Natural killer cell (primary cell): ENCODE measurements at regions not wholly inside any gene's neighbourhood (a gene's known extent, or its start where the extent isn't known, plus 50 kb on each side); places are given as distances from the start of the nearest gene placed in this dataset.

Experiments
- ATAC-seq, 3 donors: fragments of 150-1000 bp in 2 of 3; fragments of 200-7000 bp in 1 of 3; cut with Tn5 transposase; 1 replicate in 1 of 3; 2 replicates in 2 of 3; pipeline ENCODE4 v1.10.0; 2021; ENCODE audit warnings: mild to moderate bottlenecking in 2 of 3, moderate library complexity in 2 of 3
- DNase-seq, 2 donors: peaks; one replicate each; pipeline versions ENCODE4 v3.0.0 to v3.0.0-alpha.2; 2013 to 2021; ENCODE audit warnings: mixed read lengths in 1 of 2
- H3K27ac ChIP-seq: one replicate; pipeline ENCODE4 v1.5.1; 2013; ENCODE audit warnings: mild to moderate bottlenecking, low read length
- H3K27me3 ChIP-seq: one replicate; pipeline ENCODE4 v1.6.1; 2013; ENCODE audit warnings: low read length; ENCODE audit not compliant: control insufficient read depth, insufficient read depth
- H3K36me3 ChIP-seq: one replicate; pipeline ENCODE4 v1.6.1; 2013; ENCODE audit warnings: low read length; ENCODE audit not compliant: control insufficient read depth, insufficient read depth
- H3K4me1 ChIP-seq: one replicate; pipeline ENCODE4 v1.6.1; 2013; ENCODE audit warnings: low read length; ENCODE audit not compliant: control insufficient read depth, insufficient read depth
- H3K4me3 ChIP-seq: one replicate; pipeline ENCODE4 v1.5.1; 2013; ENCODE audit warnings: low read length
- H3K9me3 ChIP-seq: one replicate; pipeline ENCODE4 v1.6.1; 2013; ENCODE audit warnings: low read length; ENCODE audit not compliant: control insufficient read depth, insufficient read depth
- H3K27ac Mint-ChIP-seq, 2 donors: one replicate each; pipeline ENCODE4 v1.8.0; 2022; ENCODE audit warnings: mild to moderate bottlenecking in 2 of 2, mixed read lengths in 2 of 2, moderate library complexity in 1 of 2
- H3K27me3 Mint-ChIP-seq, 2 donors: one replicate each; pipeline ENCODE4 v1.8.0; 2022; ENCODE audit warnings: low read depth in 2 of 2, mixed read lengths in 2 of 2
- H3K36me3 Mint-ChIP-seq: one replicate; pipeline ENCODE4 v1.8.0; 2022; ENCODE audit warnings: mixed read lengths
- H3K4me1 Mint-ChIP-seq, 2 donors: one replicate each; pipeline ENCODE4 v1.8.0; 2022; ENCODE audit warnings: mixed read lengths in 2 of 2
- H3K4me3 Mint-ChIP-seq: one replicate; pipeline ENCODE4 v1.8.0; 2022; ENCODE audit warnings: mild to moderate bottlenecking, moderate library complexity, mixed read lengths
- H3K9me3 Mint-ChIP-seq, 2 donors: one replicate each; pipeline ENCODE4 v1.8.0; 2022; ENCODE audit warnings: mixed read lengths in 2 of 2
- WGBS: methylation state at CpG from one replicate; pipeline ENCODE4 v1.1.7; 2013; ENCODE audit warnings: missing lambda C conversion rate; ENCODE audit not compliant: insufficient coverage; 5-methylcytosine and 5-hydroxymethylcytosine counted together
- intact Hi-C: fragments of 100-400 bp; cut with micrococcal nuclease; formaldehyde crosslinking; loops from one replicate; pipeline ENCODE4 v1.14.2; 2022
- TF ChIP-seq, protein P1 (sequence below): fragments of 200-600 bp; IDR thresholded peaks from one replicate; pipeline ENCODE4 v1.8.0; 2022; ENCODE audit warnings: antibody characterized with exemption

DNA sequence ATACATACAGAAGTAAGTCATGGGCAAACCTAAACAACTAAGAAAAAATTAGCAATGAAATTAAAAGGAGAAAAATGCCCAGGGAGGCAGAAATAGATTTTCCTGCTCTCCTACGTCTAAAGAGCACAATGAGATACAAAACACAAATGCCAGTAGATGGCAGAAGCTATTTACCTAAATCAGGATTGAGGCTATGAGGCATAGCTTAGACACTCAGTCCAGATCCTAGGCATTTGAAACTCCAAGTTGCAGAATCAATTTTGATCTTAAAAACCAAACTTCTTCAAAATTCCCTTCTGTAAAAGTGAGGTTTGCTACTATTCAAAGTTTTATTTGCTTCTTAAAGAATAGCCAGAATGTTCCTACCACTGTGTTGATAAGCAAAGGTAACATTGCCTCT is 368.6 kb downstream of the DAD1 start:
- Mint-ChIP-seq H3K27me3 (peaks cover 27 to 44% of the 10 kb centered on the region in 2 donors), H3K4me3 (no peak overlapping the region), H3K4me1 (peaks cover 13 to 21% of the 10 kb centered on the region in 2 donors), H3K36me3 (no peaks in the 10 kb centered on the region), H3K9me3 (no peaks in the 10 kb centered on the region), H3K27ac (no peak overlapping the region)
- H3K4me1 ChIP-seq: peaks cover 4% of the 10 kb centered on the region
- no peak overlapping the region for H3K4me3 ChIP-seq
- H3K27ac ChIP-seq: no peak overlapping the region
- no peaks in the 10 kb centered on the region for H3K36me3 ChIP-seq
- no peak for DNase-seq
- WGBS: 58% methylated on average over 1 of the region's 1 CpG
- H3K27me3 ChIP-seq: peaks cover 7% of the 10 kb centered on the region
- intact Hi-C loops: no loop called here
- ATAC-seq: no peak
- TF ChIP-seq, protein P1, sequence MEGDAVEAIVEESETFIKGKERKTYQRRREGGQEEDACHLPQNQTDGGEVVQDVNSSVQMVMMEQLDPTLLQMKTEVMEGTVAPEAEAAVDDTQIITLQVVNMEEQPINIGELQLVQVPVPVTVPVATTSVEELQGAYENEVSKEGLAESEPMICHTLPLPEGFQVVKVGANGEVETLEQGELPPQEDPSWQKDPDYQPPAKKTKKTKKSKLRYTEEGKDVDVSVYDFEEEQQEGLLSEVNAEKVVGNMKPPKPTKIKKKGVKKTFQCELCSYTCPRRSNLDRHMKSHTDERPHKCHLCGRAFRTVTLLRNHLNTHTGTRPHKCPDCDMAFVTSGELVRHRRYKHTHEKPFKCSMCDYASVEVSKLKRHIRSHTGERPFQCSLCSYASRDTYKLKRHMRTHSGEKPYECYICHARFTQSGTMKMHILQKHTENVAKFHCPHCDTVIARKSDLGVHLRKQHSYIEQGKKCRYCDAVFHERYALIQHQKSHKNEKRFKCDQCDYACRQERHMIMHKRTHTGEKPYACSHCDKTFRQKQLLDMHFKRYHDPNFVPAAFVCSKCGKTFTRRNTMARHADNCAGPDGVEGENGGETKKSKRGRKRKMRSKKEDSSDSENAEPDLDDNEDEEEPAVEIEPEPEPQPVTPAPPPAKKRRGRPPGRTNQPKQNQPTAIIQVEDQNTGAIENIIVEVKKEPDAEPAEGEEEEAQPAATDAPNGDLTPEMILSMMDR: no peak
- H3K9me3 ChIP-seq: no peaks in the 10 kb centered on the region

DNA sequence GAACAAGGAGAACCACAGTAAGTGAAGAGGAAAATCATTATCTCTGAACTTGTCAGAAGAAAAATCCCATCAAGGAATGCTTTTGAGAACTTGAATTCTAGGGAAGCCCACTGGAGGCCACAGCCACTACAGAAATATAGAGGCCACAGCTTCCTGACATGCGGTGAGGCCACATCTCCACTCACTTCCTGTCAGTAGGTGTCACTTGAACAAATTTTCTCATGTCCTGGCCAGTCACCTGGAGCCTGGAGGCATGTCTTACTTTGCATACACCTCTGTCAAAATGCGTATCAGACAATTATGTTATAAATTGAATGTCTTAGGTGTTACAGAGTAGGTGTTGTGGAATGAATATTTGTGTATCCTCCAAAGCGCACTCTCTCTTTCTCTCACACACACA is 370.3 kb downstream of the DAD1 start:
- WGBS: 20% methylated on average over 2 of the region's 3 CpGs
- peaks cover 30 to 45% of the 10 kb centered on the region in 2 donors for H3K27me3 Mint-ChIP-seq
- intact Hi-C loops: no loop called here
- H3K36me3 Mint-ChIP-seq: no peaks in the 10 kb centered on the region
- H3K4me3 Mint-ChIP-seq: no peak overlapping the region
- ATAC-seq (peak in 2 of 3 donors; percentile 43 to 68), DNase-seq (peak in 1 of 2 donors; percentile 37)
- peaks cover 4% of the 10 kb centered on the region for H3K4me1 ChIP-seq
- H3K27ac Mint-ChIP-seq: no peak overlapping the region
- H3K4me3 ChIP-seq: no peak overlapping the region
- H3K36me3 ChIP-seq: no peaks in the 10 kb centered on the region
- no peak overlapping the region for H3K27ac ChIP-seq
- H3K9me3 Mint-ChIP-seq: no peaks in the 10 kb centered on the region
- H3K27me3 ChIP-seq: peaks cover 7% of the 10 kb centered on the region
- TF ChIP-seq, protein P1: no peak
- H3K4me1 Mint-ChIP-seq: peaks cover 13 to 21% of the 10 kb centered on the region in 2 donors
- no peaks in the 10 kb centered on the region for H3K9me3 ChIP-seq

DNA sequence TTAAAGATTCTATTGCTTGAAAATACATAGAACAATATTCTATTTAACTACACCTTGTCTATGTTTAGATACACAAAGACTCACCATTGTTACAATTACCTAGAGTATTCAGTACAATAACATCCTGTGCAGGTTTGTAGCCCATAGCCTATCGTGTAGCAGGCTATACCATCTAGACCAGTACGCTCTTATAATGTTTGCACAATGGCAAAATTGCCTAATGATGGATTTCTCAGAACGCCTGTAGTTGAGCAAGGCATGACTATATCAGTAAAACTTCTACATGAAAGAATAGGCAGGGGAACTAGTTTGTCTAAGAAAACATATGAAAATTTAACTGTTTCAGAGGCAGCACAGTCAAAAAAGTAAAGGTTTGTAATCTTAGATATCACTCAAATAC is 375.9 kb downstream of the DAD1 start:
- Histone ChIP-seq H3K4me1 (no peaks in the 10 kb centered on the region), H3K9me3 (no peaks in the 10 kb centered on the region), H3K27ac (no peak overlapping the region), H3K27me3 (peaks cover 3% of the 10 kb centered on the region), H3K36me3 (no peaks in the 10 kb centered on the region), H3K4me3 (no peak overlapping the region)
- H3K4me1 Mint-ChIP-seq: no peaks in the 10 kb centered on the region
- intact Hi-C loops: no loop called here
- ATAC-seq (peak in 1 of 3 donors; percentile 55), DNase-seq (no peak)
- H3K36me3 Mint-ChIP-seq: no peaks in the 10 kb centered on the region
- no peak overlapping the region for H3K4me3 Mint-ChIP-seq
- H3K27me3 Mint-ChIP-seq: peaks cover 23 to 24% of the 10 kb centered on the region in 2 donors
- WGBS: 93% methylated on average over 3 of the region's 3 CpGs
- no peak overlapping the region for H3K27ac Mint-ChIP-seq
- TF ChIP-seq, protein P1: no peak
- H3K9me3 Mint-ChIP-seq: no peaks in the 10 kb centered on the region

DNA sequence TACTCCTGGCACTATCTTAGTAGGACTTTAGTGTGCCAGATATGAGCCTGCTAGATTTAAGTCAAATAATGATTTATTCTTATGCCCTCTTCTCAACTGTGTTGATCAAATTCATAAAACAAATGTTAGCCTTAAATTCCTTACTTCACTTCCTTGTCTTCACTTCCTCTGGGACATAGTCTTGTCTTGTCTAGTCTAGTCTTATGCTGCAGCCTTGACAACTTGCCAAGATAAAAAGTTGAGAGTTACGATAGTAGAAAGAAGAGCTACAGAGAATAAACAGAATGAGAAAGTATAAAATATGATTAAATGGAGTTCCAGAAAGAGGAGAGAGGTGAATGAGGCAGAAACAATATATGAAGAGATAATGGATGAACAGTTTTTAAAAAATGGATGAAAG is 378.1 kb downstream of the DAD1 start:
- TF ChIP-seq, protein P1: no peak
- H3K27ac Mint-ChIP-seq: no peak overlapping the region
- Histone ChIP-seq H3K36me3 (no peaks in the 10 kb centered on the region), H3K27me3 (peaks cover 3% of the 10 kb centered on the region), H3K9me3 (no peaks in the 10 kb centered on the region), H3K27ac (no peak overlapping the region), H3K4me3 (no peak overlapping the region), H3K4me1 (no peaks in the 10 kb centered on the region)
- no peak overlapping the region for H3K4me3 Mint-ChIP-seq
- WGBS: 92% methylated on average over 1 of the region's 1 CpG
- ATAC-seq: no peak
- intact Hi-C loops: no loop called here
- no peaks in the 10 kb centered on the region for H3K4me1 Mint-ChIP-seq
- no peaks in the 10 kb centered on the region for H3K9me3 Mint-ChIP-seq
- peaks cover 18 to 29% of the 10 kb centered on the region in 2 donors for H3K27me3 Mint-ChIP-seq
- H3K36me3 Mint-ChIP-seq: no peaks in the 10 kb centered on the region
- no peak for DNase-seq
